Prostate gland (tissue), 2 donors: ENCODE measurements at regions not wholly inside any gene's neighbourhood (a gene's known extent, or its start where the extent isn't known, plus 50 kb on each side); places are given as distances from the start of the nearest gene placed in this dataset.

Source experiments
- CTCF ChIP-seq, 4 experiments: fragments of 200-600 bp in 2 of 4; fragments of 450-650 bp in 2 of 4; sonication (generic) in 2 of 4; IDR thresholded peaks; 1 replicate in 3 of 4; 2 replicates in 1 of 4; pipeline ENCODE4 v1.5.1; 2016 to 2019; ENCODE audit warnings: antibody characterized with exemption in 4 of 4, mild to moderate bottlenecking in 2 of 4, moderate library complexity in 2 of 4
- POLR2A ChIP-seq: fragments of 450-650 bp; IDR thresholded peaks from one replicate; pipeline ENCODE4 v1.6.1; 2016; ENCODE audit warnings: antibody characterized with exemption, mild to moderate bottlenecking

GRCh38 chr14:27917896-27918295, 848.7 kb upstream of the FOXG1 start:
- TF ChIP-seq CTCF (IDR thresholded peaks at IDR 0.05) (no peak), POLR2A (no peak)
